ENCODE measurements at regions not wholly inside any gene's neighbourhood (a gene's known extent, or its start where the extent isn't known, plus 50 kb on each side); places are given as distances from the start of the nearest gene placed in this dataset.

DNA sequence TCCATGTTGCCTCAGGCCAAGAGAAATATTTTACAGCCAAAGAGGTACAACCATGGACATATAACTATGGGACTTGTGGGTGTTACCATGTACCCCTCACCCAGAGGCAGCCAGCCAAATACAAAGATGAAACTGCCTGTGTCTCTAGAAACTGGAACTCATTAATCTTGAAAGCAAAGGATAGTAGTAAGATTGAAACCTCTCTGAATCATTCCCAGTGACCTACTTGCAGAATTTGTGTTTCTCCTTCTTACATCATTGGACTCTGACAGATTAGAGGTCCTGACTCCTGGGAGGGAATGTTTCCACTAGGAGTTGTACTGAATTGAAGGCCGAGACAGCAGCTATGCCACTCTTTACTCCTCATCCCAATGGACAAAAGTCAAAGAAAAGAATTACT is 257.4 kb upstream of the UBASH3B start:
- no peak for DNase-seq

DNA sequence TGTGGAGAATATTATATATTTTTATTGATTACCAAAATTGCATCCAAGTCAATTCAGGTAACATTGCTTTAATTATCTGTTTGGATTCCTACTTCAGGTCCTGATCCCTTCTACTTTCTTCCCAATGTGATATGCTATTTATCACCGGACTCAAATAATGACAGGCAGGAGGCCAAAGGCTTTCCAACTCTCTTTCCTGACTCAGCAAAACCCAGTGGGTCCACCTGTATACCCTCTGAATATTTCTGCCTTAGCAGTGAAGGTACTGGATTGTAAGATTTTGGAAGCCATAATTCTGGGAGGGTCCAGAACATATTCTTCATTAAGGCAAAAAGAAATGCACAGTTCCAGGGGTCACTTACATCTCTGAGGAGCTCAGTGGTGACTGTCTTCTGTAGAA is 260.2 kb upstream of the UBASH3B start:
- DNase-seq: no peak

DNA sequence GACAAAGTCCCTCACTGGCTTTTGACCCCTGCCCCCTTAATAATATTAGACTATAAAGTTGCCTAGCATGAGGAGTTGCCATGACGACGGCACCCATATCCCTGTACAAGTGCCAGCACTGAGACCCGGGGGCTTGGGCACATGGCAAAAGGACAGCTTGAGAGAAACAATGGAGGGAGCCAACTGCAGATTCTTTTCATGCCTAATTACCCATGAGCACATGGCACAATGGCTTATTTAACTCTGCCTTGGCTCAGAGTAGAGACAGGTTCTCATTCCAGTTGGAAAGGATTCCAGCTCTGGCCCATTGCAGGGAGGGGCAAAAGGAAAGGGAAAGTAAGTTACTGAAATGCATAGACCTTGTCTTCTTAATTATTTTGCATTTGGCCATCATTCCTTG is 261.2 kb upstream of the UBASH3B start:
- DNase-seq: no peak

DNA sequence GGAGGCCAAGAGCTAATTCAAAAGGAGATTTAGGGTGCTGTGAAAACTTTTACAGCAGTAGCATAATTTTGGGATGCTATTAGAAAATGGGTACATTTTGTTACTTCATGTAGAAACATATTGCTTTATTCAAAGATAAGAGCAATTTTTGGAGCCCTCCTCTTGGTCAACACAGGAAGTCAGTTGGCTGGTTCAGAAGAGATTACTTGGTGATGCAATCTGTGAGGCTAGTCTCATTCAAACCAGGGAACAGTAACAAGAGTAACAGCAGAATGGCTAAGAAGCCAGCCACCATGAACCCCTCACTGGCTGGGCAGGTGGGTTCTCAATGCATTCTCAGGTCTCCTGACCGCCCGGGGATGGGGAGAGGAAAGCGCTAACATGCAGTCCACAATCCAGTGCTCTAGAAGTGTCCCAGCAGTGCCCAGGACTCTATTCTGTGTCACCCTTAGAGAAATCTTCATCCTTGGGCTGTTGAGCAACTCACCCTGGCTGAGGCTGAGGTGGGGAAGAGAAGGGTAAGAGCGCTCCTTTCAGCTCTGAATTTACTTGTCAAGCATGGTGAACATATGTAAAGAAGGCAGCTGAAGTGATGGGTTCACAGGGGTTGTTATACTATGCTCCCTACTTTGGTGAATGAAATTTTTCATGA is 262.2 kb upstream of the UBASH3B start:
- DNase-seq: no peak

DNA sequence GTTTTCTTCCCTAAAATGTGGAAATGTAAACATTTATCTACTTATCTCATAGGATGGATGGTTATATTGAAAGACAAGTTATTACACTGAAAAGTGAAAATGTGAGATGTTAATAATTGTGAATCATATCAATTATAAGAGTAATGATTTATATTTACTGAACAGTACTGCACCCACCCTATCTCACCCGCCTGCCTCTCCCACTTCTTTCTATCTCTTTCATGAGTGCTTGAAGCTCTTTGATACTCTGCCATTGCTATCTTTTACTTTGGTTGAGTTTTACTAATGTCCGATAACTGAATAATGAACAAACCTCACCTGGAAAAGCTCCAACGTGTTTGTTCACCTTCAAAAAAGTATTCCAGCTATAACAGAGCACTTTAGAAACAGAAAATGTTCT is 263.0 kb upstream of the UBASH3B start:
- no peak for DNase-seq

DNA sequence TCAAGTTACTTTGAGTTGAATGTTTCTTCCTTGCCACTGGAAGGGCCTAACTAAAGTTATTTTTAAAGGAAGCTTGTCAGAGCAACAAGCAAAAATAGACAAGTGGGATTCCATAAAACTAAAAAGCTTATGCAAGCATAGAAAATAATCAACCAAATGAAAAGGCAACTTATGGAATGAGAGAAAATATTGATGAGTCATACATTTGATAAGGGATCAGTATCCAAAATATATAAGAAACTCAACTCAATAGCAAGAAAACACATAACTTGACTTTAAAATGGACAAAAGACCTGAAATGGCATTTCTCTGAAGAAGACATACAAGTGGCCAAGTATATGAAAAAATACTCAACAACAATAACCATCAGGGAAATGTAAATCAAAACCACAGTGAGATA is 264.5 kb upstream of the UBASH3B start:
- DNase-seq: no peak

DNA sequence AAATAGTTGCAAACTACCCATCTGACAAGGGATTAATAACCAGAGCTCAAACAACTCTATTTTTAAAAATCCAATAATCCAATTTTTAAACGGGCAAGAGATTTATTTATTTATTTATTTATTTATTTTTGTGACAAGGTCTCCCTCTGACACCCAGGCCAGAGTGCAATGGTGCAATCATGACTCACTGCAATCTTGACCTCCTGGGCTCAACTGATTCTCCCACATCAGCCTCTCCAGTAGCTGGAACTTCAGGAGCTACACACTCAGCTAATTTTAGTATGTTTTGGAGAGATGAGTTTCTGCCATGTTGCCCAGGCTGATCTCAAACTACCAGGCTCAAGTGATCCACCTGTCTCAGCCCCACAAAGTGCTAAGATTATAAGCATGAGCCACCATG is 267.2 kb upstream of the BLID start:
- no peak for DNase-seq

DNA sequence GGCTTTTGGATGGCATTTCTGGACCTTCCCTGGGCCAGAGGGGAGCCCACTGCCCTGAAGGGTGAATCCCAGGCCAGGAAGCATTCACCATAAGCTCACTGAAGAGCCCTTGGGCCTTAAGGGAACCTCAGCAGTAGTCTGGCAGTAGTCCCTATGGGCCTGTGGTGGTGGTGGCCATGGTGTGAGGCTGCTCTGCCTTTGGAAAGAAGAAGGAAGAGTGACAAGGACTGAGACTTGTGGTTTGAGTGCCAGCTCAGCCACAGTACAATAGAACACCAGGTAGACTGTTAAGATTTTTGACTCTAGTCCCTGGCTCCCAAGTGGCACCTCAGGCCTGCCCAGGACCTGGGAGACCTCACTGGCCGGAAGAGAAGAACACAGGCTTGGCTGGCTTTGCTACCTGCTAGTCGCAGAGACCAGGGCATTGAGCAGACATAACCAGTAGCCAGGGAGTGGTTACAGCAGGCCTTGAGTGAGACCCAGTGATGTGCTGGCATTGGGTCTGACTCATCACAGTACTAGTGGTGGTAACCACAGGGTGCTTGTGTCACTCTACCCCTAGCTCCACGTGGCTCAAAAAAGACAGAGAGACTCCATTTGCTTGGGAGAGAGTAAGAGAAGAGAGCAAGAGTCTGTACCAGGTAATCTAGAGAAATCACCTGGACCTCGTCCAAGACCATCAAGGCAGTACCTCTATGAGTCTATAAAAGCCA is 259.8 kb upstream of the BLID start:
- DNase-seq: no peak

DNA sequence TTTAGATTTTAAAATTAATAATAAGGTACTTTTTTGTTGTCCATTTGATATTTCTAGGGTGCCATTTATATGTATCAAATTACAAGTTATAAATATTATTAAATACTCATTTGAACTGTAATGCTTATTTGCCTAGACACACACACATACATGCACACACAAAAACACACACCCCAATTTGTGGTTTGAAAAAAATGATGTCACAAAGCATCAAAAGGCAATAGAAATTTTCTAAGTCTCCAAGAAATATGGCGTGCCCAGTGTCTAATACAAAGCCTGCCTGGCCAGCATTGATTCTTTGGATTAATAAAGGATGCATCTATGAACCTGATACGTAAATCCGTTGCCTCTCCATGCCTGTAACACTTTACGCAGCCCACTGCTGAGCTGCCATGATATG is 252.8 kb upstream of the BLID start:
- DNase-seq: no peak

DNA sequence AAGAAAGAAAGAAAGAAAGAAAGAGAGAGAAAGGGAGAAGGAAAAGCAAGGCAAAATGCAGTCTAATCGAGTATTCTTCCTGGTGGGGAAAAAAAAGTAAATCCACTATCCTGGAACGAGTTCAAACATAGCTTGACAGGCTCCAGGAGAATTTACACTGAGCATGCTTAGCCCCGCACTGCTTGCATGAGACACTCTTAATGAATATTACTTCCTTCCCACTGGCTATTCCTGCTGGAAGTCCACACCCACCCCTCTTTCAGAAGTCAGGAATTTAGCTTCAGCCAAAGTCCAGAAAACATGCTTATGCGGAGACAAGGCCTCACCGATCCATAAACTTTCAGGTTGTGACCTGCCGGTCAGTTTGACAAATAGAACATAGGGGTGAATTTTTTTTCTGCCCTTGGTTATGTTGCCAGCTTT is 251.8 kb upstream of the BLID start:
- no peak for DNase-seq

DNA sequence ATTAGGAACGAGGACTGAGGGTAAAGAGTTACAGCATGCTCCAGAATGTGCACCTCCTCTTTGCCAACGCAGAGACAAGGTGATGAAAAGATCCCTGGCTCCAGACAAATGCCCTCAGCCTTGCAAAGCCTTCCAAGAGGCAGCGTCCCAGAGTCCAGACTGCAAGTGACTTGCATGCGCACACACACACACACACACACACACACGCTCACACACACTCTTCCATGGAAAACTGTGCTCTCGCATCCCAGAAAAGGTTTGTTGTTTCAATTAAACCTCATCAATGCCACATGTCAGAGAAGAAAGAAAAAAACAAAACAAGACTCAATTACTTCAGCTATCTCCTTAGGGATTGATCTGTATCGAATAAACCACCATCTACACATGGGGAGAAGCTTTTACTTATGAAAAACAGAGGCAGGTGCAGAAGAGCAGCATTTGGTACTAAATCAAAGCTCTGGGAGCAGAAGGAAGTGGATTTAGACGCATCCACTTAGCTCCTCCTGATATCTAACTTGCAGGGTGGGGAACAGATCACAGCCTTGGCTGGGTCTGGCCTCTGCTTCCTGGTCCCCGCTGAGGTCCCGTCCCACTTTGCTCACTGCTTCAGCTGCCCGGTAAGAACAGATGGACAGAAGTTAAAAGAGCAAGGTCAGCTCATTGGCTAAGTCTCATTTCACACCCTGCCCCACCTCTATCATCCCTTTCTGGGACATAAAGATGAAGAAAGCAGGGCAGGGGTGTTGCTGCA is 249.8 kb upstream of the BLID start:
- DNase-seq: no peak

DNA sequence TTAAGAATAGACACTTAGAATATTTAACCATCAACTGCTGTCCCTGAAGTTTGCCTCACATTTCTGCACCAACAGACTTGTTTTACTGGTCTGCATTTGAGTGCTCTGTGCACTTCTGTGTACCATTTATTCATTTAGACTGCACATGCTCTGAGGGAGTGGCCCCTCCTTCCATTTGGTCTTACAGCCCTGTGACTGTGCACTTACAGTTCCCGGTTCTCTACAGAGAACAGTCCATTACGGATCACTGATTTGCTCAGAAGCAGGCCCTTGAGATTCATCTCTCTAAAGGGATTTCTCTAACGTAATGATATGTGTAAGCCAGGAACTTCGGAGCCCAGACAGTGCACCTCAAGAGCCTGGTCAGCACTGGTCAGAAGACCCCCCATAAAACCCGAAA is 247.3 kb upstream of the BLID start:
- DNase-seq: no peak

DNA sequence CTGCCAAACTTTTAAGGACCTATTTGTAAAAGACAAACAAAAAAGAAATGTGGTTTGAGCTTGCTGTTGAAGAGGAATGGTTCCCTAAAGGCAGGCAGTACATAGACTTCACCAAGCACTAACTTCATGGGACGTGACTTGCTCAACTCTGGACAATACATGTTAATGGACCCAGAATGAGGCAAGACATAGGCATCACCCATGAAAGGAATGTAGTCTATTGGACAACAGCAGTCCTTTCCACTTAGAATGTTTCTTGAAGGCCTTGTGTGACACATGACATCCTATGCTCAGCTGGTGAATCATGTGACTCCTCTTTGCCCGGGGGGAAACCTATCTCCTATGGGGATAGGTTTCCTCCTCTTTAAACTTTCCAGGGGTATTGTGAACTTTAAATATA is 246.4 kb upstream of the BLID start:
- DNase-seq: no peak

DNA sequence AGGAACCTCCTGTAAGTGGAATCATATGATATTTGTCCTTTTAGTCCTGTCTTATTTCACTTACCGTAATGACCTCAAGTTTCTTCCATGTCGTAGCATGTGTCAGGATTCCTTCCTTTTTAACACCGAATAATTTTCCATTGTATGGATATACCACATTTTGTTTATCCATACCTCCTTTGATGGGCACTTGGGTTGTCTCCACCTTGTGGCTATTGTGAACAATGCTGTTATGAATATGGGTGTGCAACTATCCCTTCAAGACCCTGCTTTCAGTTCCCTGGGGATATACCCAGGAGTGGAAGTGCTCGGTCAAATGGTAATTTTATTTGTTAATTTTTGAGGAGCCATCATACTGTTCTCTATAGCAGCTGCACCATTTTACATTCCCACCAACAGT is 244.9 kb upstream of the BLID start:
- no peak for DNase-seq

DNA sequence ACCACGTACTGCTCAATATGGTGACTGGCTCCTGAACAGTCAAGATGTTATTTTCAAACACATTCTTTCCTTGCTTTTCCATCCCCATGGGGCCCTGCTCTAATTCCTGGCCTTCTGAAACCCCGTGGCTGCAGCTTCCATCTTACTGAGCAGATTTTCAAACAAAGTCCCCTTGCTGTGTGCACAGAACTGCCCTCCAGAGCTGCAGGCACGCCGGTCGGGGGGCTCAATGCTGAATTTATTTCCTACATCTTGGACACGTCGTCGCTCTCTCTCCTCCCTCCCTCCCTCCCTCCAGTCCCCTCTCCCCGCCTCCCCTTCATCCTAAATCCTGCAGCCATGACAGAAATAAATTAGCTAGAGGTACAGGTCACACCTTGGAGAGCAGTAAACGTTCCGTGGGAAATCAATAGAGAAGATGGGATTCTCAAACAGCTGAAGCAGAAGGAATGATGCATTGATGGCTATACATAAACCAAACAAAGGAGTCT is 243.1 kb upstream of the BLID start:
- DNase-seq: no peak

DNA sequence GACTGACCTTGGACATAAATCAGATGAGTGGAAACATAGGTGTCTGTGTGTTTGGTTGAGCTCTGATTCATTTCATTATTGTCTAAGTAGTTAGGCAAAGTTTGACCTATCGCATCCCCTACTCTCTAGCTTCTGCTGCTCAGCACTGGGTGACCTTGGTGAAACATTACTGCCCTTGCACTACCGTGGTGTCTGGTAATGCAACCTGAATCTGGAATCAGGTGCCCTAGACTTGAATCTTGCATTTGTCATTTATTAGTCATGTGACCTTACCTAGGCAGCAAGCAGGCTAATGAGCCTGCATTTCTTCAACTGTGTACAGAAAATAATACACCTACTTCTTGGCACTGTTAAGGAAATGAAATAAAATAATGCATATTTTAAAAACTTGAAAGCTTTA is 242.3 kb upstream of the BLID start:
- DNase-seq: no peak

DNA sequence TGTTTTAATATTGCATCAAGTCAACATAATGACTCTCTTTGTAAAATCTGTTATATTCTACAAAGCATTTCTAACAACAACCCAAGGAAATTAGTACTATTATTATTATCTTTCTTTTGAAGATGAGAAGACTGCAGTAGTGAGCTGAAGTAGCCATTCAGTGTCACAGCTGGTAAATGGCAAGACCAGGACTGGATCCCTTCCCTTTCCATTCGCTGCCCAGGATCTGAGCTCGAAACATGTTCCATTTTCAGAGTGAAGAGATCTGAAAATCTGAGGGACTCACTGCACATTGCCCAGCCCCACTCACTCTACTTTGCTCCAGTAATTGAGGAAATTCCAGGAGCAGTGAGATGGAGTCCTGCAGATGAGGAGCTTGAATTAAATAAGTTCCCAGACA is 240.0 kb upstream of the BLID start:
- no peak for DNase-seq

DNA sequence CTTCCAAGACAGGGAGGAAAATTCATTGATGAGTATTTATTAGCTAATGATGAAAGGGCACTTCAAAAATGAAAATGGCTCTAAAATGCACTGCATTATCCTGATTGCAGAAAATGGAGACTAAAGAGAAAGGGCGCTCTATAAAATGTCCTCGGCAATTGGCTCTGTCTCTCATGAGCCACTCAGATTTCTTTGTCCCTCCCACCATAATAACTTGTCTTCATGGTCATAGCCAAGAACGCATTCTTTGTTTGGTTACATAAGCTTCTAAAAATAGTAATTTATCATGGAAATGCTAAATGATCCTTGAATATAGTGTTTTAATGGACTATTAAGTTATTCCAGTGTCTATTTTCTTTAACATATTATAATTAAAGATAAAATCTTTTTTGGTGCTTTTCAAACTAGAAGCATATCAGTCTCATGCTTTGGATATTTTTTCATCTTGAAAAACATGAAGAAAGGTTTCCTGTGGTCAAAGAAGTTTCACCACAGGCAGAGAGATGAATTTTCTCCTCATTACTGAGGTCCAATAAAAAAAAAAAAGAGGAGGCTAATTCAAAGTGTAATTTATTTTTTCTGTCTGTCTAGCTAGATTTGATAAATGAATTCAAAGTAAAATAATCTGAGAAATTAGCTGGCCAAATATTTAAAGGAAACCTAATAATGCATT is 238.1 kb upstream of the BLID start:
- no peak for DNase-seq

DNA sequence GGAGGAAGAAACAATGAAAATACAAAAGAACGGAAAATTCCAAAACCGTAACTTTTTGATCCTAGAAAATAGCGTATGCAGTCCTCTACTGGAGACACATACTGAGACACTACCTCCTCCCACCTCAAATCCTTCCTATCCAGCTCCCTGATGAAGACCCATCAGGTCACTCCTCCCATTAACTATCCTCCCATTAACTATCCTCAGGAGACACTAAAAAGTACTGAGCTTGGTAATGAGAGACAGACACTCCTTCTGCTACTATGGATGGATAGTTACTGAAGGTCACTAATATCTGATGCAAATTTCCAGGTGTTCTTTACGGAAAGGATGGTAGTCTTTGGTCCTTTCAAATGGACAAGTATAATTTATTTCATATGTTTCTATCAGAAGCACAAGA is 237.5 kb upstream of the BLID start:
- DNase-seq: no peak

DNA sequence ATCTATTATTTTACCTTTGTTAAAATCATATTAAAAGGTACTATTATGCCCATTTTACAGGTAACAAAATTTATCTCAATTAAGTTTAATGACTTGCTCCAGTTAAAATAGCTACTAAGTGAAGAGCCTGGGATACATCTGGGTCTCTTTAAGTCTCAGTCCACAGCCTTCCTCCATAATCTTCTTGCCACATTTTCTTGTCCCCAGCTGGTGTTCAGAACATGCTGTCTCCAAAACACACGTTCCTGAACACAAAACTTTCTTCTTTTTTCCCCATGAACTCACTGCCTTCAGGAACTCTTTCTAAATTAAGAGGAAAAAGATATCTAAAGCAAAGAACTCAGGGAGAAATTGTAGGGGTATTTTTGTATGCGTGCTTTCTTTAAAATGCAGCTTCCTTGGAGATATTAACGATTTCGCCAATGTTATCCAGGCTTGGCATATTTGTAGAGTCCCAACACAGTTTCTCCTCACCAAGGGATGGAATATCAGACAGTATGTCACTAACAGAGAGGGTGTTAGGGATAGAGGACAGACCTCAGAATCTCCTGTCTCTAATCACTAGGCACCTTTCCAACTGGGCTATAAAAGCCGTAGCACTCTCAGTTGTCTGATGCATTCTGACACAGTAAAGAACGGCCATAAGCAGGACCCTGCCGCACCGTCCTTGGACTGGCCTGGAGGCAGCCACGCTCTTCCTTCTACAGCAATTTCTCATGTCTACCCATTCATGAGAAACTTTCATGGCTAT is 232.8 kb upstream of the BLID start:
- DNase-seq: no peak

DNA sequence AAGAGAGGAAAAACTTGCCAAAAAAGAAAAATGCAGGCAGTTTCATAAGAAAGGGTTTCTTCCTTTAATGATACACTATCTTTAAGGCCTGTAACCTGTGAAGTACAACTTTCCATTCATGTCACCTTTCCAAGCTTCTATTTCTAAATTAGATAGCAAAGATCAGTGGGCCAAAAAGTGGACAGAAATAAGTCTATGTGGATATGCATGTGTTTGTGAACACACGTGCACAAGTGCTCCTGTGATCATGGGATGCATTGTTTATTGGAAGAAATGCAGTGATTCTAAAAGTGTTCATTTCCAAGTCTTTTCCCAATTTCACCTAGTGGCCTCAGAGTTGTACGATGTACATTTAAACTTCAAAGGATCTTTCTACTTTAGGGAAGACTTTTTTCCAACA is 230.0 kb upstream of the BLID start:
- no peak for DNase-seq

DNA sequence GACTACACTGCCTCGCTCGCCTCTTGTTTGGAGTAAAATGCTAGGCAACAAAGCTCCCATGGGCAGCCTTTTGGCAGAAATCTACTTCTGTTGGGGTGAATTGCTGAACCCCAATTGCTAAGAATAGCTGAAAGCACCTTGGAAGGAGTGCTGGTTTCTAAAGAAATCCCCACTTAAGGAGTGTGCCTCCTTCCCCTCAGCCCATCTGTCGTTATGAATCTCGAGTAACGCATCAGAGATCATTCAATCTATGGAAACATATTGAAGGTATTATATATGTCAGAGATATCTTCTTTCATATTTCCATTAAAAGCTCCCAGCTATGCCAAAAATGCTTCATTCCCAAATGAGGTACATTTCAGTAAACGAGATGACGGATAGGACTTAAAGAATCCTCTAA is 229.6 kb upstream of the BLID start:
- no peak for DNase-seq

DNA sequence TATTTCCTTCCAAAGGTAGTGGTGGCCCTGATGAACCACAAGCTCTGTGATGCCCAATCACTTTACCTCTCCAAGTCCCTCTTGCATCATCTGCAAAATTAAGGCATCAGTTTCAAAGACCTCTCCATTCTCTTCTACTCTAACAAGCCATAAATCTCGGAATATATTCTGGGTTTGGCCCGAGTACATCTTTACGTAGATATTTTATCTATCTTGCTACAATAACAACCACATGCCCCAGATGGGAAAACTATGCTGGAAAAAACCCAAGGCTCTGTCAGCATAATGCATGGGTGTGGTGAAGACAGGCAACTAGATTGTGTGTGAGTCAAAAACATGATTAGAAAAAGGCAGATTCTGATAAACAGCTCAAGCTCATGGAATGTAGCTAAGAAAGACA is 228.2 kb upstream of the BLID start:
- no peak for DNase-seq
